ENCODE measurements at regions not wholly inside any gene's neighbourhood (a gene's known extent, or its start where the extent isn't known, plus 50 kb on each side); places are given as distances from the start of the nearest gene placed in this dataset.
"Not testable (repeated sequence)": the region's sequence is repeated elsewhere in the genome, so short reads cannot be mapped to it uniquely, and the experiment has no call there.

DNA sequence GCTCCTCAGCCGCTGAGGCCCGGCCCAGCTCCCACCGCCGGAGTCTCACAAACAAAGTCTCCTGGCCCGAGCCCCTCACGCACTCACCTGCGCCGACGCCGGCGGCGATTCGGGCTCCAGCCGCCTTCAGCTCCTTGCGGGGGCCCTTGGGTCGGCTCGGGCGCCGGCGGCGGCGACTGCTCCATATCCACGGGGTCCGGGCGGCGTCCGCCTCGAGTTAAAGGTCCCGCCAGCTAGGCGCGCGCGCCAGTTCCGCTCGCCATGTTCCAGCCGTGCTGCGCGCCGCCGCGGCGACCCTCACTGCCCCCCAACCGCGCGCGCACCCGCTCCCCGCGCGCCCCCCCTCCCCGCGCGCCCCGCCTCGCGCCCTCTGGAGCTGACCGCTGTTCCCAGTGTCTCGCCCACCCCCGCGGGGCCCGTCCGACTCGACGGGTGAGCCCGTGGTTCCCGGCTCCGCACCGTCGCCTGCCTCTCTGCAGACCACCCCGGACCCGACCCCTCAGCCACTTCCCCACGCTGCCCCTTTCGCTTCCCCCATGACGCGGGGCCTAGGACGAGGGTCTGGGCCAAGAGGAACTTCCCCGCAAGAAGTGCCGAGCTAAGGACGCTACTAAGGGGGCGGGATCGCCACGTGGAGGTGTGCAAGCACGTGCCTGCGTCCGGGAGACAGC lies 396.1 kb downstream of the ZNF33B start (continued):
- TF ChIP-seq, protein P1, sequence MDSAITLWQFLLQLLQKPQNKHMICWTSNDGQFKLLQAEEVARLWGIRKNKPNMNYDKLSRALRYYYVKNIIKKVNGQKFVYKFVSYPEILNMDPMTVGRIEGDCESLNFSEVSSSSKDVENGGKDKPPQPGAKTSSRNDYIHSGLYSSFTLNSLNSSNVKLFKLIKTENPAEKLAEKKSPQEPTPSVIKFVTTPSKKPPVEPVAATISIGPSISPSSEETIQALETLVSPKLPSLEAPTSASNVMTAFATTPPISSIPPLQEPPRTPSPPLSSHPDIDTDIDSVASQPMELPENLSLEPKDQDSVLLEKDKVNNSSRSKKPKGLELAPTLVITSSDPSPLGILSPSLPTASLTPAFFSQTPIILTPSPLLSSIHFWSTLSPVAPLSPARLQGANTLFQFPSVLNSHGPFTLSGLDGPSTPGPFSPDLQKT (IDR thresholded peaks at IDR 0.05; ENCODE audit: borderline replicate concordance, low read depth, low read length), result no peak
- no peak for TF ChIP-seq ZNF423 (tag by site-specific recombination; IDR thresholded peaks at IDR 0.05)
- no peak for TF ChIP-seq ZNF214 (tag by site-specific recombination; IDR thresholded peaks at IDR 0.05; ENCODE audit: borderline replicate concordance)
- no peak for TF ChIP-seq ZNF184 (tag by site-specific recombination; IDR thresholded peaks at IDR 0.05)
- TF ChIP-seq OSR2 (tag by site-specific recombination; IDR thresholded peaks at IDR 0.05), result no peak
- TF ChIP-seq ZFP3 (tag by site-specific recombination; IDR thresholded peaks at IDR 0.05; ENCODE audit: low read depth), result no peak
- TF ChIP-seq, protein P2, sequence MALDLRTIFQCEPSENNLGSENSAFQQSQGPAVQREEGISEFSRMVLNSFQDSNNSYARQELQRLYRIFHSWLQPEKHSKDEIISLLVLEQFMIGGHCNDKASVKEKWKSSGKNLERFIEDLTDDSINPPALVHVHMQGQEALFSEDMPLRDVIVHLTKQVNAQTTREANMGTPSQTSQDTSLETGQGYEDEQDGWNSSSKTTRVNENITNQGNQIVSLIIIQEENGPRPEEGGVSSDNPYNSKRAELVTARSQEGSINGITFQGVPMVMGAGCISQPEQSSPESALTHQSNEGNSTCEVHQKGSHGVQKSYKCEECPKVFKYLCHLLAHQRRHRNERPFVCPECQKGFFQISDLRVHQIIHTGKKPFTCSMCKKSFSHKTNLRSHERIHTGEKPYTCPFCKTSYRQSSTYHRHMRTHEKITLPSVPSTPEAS (tag by site-specific recombination; IDR thresholded peaks at IDR 0.05), result no peak
- TF ChIP-seq ZBTB7A (tag by site-specific recombination; IDR thresholded peaks at IDR 0.05; ENCODE audit: low read depth), result no peak
- no peak for TF ChIP-seq ZNF37A (tag by site-specific recombination; IDR thresholded peaks at IDR 0.05)
- no peak for TF ChIP-seq KLF16 (tag by site-specific recombination; IDR thresholded peaks at IDR 0.05)
- TF ChIP-seq ZNF266 (tag by site-specific recombination; IDR thresholded peaks at IDR 0.05; ENCODE audit: low read depth), result no peak

DNA sequence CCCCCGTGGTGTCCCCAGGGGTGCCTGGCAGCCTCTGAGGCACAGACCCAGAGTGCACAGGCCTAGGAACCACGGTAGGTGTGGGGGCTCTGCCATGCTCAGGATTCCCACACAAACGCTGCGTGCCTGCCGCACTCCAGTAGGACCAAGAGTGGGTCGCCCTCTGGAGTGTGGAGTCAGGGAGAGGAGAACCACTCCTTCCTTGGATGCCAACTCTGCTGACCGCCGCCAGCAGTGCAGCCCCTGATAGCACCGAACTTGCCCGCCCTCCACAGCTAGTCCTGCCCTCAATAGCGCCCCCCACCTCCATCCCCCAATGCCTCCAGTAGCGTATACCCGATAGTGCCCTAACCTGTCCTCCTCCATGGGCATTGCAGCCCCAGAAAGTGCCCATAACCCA lies 402.0 kb downstream of the ZNF33B start:
- CTCF ChIA-PET; POLR2A ChIA-PET; H3K27ac ChIP-seq (ENCODE audit: extremely low read depth, low read depth, low read length); H3K4me3 ChIP-seq (ENCODE audit: low read depth, low read length); H3K36me3 ChIP-seq (ENCODE audit: control insufficient read depth in 2 of 2, insufficient read depth in 1 of 2, low read length in 2 of 2); H3K4me1 ChIP-seq (ENCODE audit: control insufficient read depth, insufficient read depth, low read length); H3K9me3 ChIP-seq (ENCODE audit: control insufficient read depth, insufficient read depth, low read depth, low read length): not testable (repeated sequence)

DNA sequence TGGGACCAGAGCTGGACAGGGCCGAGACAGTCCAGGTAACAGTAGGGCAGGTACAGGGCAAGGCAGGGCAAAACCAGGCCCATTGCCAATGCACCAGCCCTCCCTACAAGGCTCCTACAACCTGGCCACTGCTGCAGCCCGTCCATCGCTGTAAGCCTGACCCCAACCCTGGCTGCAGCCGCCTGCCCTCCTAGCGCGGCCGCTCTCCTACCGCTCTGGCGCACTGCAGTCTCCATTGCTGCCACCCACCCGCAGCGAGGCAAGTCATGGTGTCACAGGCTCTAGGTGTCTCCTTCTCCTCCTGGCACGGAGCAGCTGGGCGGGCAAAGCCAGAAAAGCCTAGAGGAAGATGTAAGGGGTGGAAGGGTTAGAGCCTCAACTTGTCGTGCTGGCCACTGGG lies 402.6 kb downstream of the ZNF33B start:
- H3K36me3 ChIP-seq (ENCODE audit: control insufficient read depth in 2 of 2, insufficient read depth in 1 of 2, low read length in 2 of 2); CTCF ChIA-PET; H3K9me3 ChIP-seq (ENCODE audit: control insufficient read depth, insufficient read depth, low read depth, low read length); H3K4me3 ChIP-seq (ENCODE audit: low read depth, low read length); POLR2A ChIA-PET; H3K27ac ChIP-seq (ENCODE audit: extremely low read depth, low read depth, low read length); H3K4me1 ChIP-seq (ENCODE audit: control insufficient read depth, insufficient read depth, low read length): not testable (repeated sequence)

DNA sequence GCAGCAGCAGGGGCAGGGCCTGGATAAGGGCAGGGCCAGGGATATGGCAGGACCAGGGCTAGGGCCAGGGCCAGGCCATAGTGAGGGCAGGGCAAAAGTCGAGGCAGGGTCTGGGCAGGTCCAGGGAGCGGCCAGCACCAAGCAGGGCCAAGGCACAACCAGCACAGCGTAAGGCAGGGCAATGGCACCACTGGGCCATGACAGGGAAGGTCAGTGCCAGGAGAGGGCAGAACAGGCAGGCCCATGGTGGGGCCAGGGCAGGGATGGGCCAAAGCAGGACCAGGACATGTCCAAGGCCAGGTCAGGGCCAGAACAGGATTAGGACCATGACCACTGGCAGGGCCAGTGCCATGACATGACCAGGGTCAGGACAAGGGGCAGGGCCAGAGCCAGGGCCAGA lies 403.1 kb downstream of the ZNF33B start:
- H3K4me1 ChIP-seq (ENCODE audit: control insufficient read depth, insufficient read depth, low read length); H3K36me3 ChIP-seq (ENCODE audit: control insufficient read depth in 2 of 2, insufficient read depth in 1 of 2, low read length in 2 of 2); H3K4me3 ChIP-seq (ENCODE audit: low read depth, low read length); H3K27ac ChIP-seq (ENCODE audit: extremely low read depth, low read depth, low read length); H3K9me3 ChIP-seq (ENCODE audit: control insufficient read depth, insufficient read depth, low read depth, low read length); CTCF ChIA-PET; POLR2A ChIA-PET: not testable (repeated sequence)

DNA sequence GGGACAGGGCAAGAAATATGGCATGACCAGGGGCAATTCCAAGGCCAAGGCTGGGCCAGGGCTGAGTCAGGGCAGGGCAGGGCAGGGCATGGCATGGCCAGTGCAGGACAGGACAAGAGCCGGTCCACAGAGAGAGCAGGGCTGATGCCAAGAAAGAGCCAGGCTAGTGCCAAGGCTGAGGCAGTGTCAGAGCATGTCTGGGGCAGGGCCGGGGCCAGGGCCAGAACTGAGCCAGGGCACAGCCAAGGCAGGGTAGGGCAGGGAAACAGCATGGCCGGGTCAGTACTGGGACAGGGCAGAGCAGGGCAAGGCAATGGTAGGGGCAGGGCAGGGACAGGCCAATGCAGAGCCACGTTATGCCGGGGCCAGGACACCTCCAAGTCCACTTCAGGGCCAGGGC lies 403.9 kb downstream of the ZNF33B start:
- H3K27ac ChIP-seq (ENCODE audit: extremely low read depth, low read depth, low read length); POLR2A ChIA-PET; CTCF ChIA-PET; H3K4me1 ChIP-seq (ENCODE audit: control insufficient read depth, insufficient read depth, low read length); H3K36me3 ChIP-seq (ENCODE audit: control insufficient read depth in 2 of 2, insufficient read depth in 1 of 2, low read length in 2 of 2); H3K9me3 ChIP-seq (ENCODE audit: control insufficient read depth, insufficient read depth, low read depth, low read length); H3K4me3 ChIP-seq (ENCODE audit: low read depth, low read length): not testable (repeated sequence)

DNA sequence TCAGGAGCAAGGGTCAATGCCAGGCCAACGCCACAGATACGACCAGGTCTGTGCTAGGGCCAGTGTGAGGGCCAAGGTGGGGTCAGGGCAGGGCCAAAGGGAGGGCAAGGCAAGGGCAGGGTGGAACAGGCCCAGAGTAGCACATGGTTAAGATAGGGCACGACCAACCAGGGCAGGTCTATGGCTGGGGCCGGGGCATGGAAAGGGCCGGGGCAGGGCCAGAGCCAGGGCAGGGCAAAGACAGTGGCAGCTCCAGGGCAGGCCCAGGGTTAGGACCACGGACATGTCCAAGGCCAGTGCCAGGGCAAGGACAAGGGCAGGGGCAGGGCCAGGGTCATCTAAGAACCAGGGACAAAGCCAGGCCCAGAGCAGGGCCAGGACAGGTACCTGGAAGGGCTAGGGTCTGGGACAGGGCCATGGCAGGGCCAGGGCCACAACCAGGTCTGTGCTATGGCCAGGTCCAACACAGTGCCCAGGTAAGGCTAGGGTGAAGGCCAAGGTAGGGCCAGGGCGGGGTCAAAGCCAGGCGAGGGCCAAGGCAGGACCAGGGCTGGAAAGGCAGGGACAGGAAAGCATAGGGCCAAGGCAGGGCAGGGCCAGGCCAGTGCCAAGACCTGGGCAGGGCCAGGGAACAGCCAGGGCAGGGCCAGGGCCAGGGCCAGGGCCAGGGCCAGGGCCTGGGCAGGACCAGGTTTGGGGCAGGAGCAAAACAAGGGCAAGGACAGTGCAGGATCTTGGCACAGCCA lies 404.7 kb downstream of the ZNF33B start:
- POLR2A ChIA-PET; H3K4me1 ChIP-seq (ENCODE audit: control insufficient read depth, insufficient read depth, low read length); H3K4me3 ChIP-seq (ENCODE audit: low read depth, low read length); CTCF ChIA-PET; H3K36me3 ChIP-seq (ENCODE audit: control insufficient read depth in 2 of 2, insufficient read depth in 1 of 2, low read length in 2 of 2); H3K27ac ChIP-seq (ENCODE audit: extremely low read depth, low read depth, low read length); H3K9me3 ChIP-seq (ENCODE audit: control insufficient read depth, insufficient read depth, low read depth, low read length): not testable (repeated sequence)

DNA sequence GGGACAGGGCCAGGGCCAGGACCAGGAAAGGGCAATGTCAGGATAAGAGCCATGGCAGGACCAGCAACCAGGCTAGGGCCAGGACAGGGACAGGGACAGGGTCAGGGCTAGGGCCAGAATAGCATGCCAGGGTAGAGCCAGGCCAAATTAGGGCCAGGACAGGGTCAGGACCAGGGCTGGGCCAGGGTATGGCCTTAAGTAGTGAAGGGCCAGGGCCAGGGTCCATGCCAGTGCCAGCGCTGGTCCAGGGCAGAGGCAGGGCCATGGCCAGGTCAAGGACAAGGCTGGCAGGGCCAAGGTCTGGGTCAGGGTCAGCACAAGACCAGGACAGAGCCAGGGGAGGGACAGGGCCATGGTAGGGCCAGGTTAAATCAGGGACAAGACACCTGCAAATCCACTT lies 405.4 kb downstream of the ZNF33B start:
- CTCF ChIA-PET; H3K9me3 ChIP-seq (ENCODE audit: control insufficient read depth, insufficient read depth, low read depth, low read length); H3K4me1 ChIP-seq (ENCODE audit: control insufficient read depth, insufficient read depth, low read length); POLR2A ChIA-PET; H3K4me3 ChIP-seq (ENCODE audit: low read depth, low read length); H3K27ac ChIP-seq (ENCODE audit: extremely low read depth, low read depth, low read length); H3K36me3 ChIP-seq (ENCODE audit: control insufficient read depth in 2 of 2, insufficient read depth in 1 of 2, low read length in 2 of 2): not testable (repeated sequence)

DNA sequence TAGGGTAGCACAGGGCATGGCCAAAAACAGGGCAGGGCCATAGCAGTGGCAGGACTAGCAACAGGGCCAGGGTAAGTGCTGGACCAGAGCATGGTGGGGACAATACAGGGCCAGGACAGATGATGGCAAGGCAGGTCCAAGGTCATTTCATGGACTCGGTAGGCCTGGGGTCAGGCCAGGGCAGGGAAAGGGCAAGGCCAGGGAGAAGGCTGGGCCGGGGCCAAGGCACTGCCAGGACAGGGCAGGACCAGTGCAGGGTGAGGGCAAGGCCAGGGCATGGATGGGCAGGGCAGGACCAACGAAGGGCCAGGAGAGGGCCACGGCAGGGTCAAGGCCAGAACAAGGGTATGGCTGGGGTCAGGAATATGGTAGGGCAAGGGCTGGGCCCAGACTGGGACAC lies 407.6 kb downstream of the ZNF33B start:
- CTCF ChIA-PET; H3K4me1 ChIP-seq (ENCODE audit: control insufficient read depth, insufficient read depth, low read length); H3K36me3 ChIP-seq (ENCODE audit: control insufficient read depth in 2 of 2, insufficient read depth in 1 of 2, low read length in 2 of 2); POLR2A ChIA-PET; H3K4me3 ChIP-seq (ENCODE audit: low read depth, low read length); H3K27ac ChIP-seq (ENCODE audit: extremely low read depth, low read depth, low read length); H3K9me3 ChIP-seq (ENCODE audit: control insufficient read depth, insufficient read depth, low read depth, low read length): not testable (repeated sequence)
